A549 (cell line): ENCODE measurements at regions not wholly inside any gene's neighbourhood (a gene's known extent, or its start where the extent isn't known, plus 50 kb on each side); places are given as distances from the start of the nearest gene placed in this dataset.

ENCODE experiments used
- ATAC-seq, 2 experiments: fragments of 200-7000 bp in 1 of 2; fragments of >200 bp in 1 of 2; cut with Nextera tagmentation in 1 of 2; cut with Tn5 transposase in 1 of 2; 3 replicates each; pipeline versions ENCODE4 v1.8.0 to v1.9.1; 2018 to 2020; ENCODE audit warnings: mild to moderate bottlenecking in 1 of 2, moderate library complexity in 1 of 2
- CTCF ChIA-PET: fragments of 300-600 bp; sonication (Branson Sonifier 250); formaldehyde crosslinking; extraction: SDS; loops from one replicate; lab custom pipeline; 2021; ENCODE audit warnings: antibody characterized with exemption, inconsistent platforms; lab: Yijun Ruan, JAX
- POLR2A ChIA-PET: fragments of 350-600 bp; formaldehyde crosslinking; extraction: SDS; loops from one replicate; lab custom pipeline; 2021; ENCODE audit warnings: antibody characterized with exemption, inconsistent platforms; lab: Yijun Ruan, JAX
- DNase-seq, 2 experiments: peaks; one replicate each; pipeline versions ENCODE4 v3.0.0 to v3.0.0-alpha.2; 2011 to 2016; ENCODE audit warnings: low read depth in 1 of 2, low spot score in 1 of 2
- FAIRE-seq: peaks from 2 replicates; lab custom pipeline; 2011; peaks lifted over from hg19 to GRCh38; lab: Jason Lieb, UNC
- H3K27ac ChIP-seq, 2 experiments: fragments of >200 bp; sonication (Bioruptor Twin); formaldehyde crosslinking; 3 replicates each; pipeline ENCODE4 v1.5.1; 2016 to 2017
- H3K4me1 ChIP-seq: fragments of >200 bp; sonication (Bioruptor Twin); formaldehyde crosslinking; 3 replicates; pipeline ENCODE4 v1.6.1; 2016
- H3K4me2 ChIP-seq: fragments of >200 bp; sonication (Bioruptor Twin); formaldehyde crosslinking; 3 replicates; pipeline ENCODE4 v1.6.1; 2016
- H3K4me3 ChIP-seq: fragments of >200 bp; sonication (Bioruptor Twin); formaldehyde crosslinking; 3 replicates; pipeline ENCODE4 v1.5.1; 2016
- H3K9me3 ChIP-seq: fragments of >200 bp; sonication (Bioruptor Twin); formaldehyde crosslinking; 3 replicates; pipeline ENCODE4 v1.6.1; 2016
- CBX2 ChIP-seq: fragments of 200-600 bp; sonication (generic); IDR thresholded peaks from 2 replicates; pipeline ENCODE4 v1.6.1; 2016; ENCODE audit warnings: low read depth, mild to moderate bottlenecking, borderline replicate concordance
- CBX8 ChIP-seq: fragments of 200-600 bp; sonication (generic); IDR thresholded peaks from 2 replicates; pipeline ENCODE4 v1.6.1; 2016
- CEBPB ChIP-seq, 2 experiments: fragments of >200 bp in 1 of 2; sonication (Bioruptor Twin) in 1 of 2; formaldehyde crosslinking in 1 of 2; IDR thresholded peaks; 2 replicates each; pipeline ENCODE4 v1.6.1; 2012 to 2016
- CHD2 ChIP-seq: fragments of 150-350 bp; IDR thresholded peaks from 2 replicates; pipeline ENCODE4 v1.6.1; 2014; ENCODE audit warnings: low read length; ENCODE audit not compliant: partially characterized antibody
- CHD4 ChIP-seq: fragments of 200-600 bp; sonication (generic); IDR thresholded peaks from 2 replicates; pipeline ENCODE4 v1.6.1; 2016; ENCODE audit warnings: antibody characterized with exemption, mild to moderate bottlenecking, borderline replicate concordance
- EHF ChIP-seq: fragments of 250-450 bp; sonication (Bioruptor Pico); IDR thresholded peaks from 2 replicates; pipeline ENCODE4 v1.5.0; 2020; ENCODE audit warnings: mild to moderate bottlenecking
- FOSL2 ChIP-seq, 2 experiments: fragments of 450-650 bp in 1 of 2; fragments of >200 bp in 1 of 2; sonication (Bioruptor Twin) in 1 of 2; formaldehyde crosslinking; IDR thresholded peaks; 2 replicates each; pipeline versions ENCODE4 v1.5.0 to v1.6.1; 2016 to 2020; ENCODE audit warnings: mild to moderate bottlenecking in 1 of 2, moderate library complexity in 1 of 2
- FOXS1 ChIP-seq: fragments of 250-450 bp; sonication (Bioruptor Pico); IDR thresholded peaks from 2 replicates; pipeline ENCODE4 v1.5.0; 2020; ENCODE audit warnings: mild to moderate bottlenecking, moderate library complexity
- HDAC2 ChIP-seq: fragments of 200-600 bp; sonication (generic); IDR thresholded peaks from 2 replicates; pipeline ENCODE4 v1.6.1; 2016
- HEYL ChIP-seq: fragments of 250-450 bp; sonication (Bioruptor Pico); IDR thresholded peaks from 2 replicates; pipeline ENCODE4 v1.8.0; 2021; ENCODE audit warnings: mild to moderate bottlenecking, moderate library complexity
- HOXB13 ChIP-seq: fragments of 250-450 bp; sonication (Bioruptor Pico); IDR thresholded peaks from 2 replicates; pipeline ENCODE4 v1.5.0; 2020; ENCODE audit warnings: low read depth, mild to moderate bottlenecking, moderate library complexity
- JUNB ChIP-seq: fragments of >200 bp; sonication (Bioruptor Twin); formaldehyde crosslinking; IDR thresholded peaks from 2 replicates; pipeline ENCODE4 v1.6.1; 2016
- KDM5A ChIP-seq: fragments of 200-600 bp; sonication (generic); IDR thresholded peaks from 2 replicates; pipeline ENCODE4 v1.6.1; 2016; ENCODE audit warnings: antibody characterized with exemption, mild to moderate bottlenecking
- MAFK ChIP-seq: fragments of 450-650 bp; IDR thresholded peaks from 2 replicates; pipeline ENCODE4 v1.6.1; 2014; ENCODE audit not compliant: partially characterized antibody
- NPAS2 ChIP-seq: fragments of 250-450 bp; sonication (Bioruptor Pico); IDR thresholded peaks from 2 replicates; pipeline ENCODE4 v1.8.0; 2022; ENCODE audit warnings: mild to moderate bottlenecking, moderate library complexity, borderline replicate concordance
- POLR2A ChIP-seq: IDR thresholded peaks from 2 replicates; pipeline ENCODE4 v1.6.1; 2012; ENCODE audit warnings: mild to moderate bottlenecking, low read length
- POLR2AphosphoS2 ChIP-seq: conservative IDR thresholded peaks from 2 replicates; pipeline ENCODE4 v1.6.1; 2012; ENCODE audit warnings: low read length, improper control_type of control experiment, inconsistent platforms
- RARB ChIP-seq: fragments of 250-450 bp; sonication (Bioruptor Pico); IDR thresholded peaks from 2 replicates; pipeline ENCODE4 v1.8.0; 2021; ENCODE audit warnings: mild to moderate bottlenecking, moderate library complexity
- TP53 ChIP-seq: fragments of 250-450 bp; sonication (Bioruptor Pico); IDR thresholded peaks from 2 replicates; pipeline ENCODE4 v1.5.0; 2021; ENCODE audit warnings: mild to moderate bottlenecking, moderate library complexity
- ZC3H11A ChIP-seq: fragments of 450-650 bp; IDR thresholded peaks from 2 replicates; pipeline ENCODE4 v1.6.1; 2014; ENCODE audit warnings: antibody characterized with exemption, mild to moderate bottlenecking
- ZSCAN20 ChIP-seq: fragments of 250-450 bp; sonication (Bioruptor Pico); IDR thresholded peaks from 2 replicates; pipeline ENCODE4 v1.8.0; 2022; ENCODE audit warnings: mild to moderate bottlenecking, moderate library complexity
- WGBS: methylation state at CpG from one replicate; pipeline ENCODE4 v1.1.6; 2017; ENCODE audit errors: missing lambda C conversion rate; 5-methylcytosine and 5-hydroxymethylcytosine counted together
- TF ChIP-seq, protein P1 (sequence below): fragments of 150-350 bp; IDR thresholded peaks from 2 replicates; pipeline ENCODE4 v1.6.1; 2014; ENCODE audit warnings: low read depth, mild to moderate bottlenecking, low read length

DNA sequence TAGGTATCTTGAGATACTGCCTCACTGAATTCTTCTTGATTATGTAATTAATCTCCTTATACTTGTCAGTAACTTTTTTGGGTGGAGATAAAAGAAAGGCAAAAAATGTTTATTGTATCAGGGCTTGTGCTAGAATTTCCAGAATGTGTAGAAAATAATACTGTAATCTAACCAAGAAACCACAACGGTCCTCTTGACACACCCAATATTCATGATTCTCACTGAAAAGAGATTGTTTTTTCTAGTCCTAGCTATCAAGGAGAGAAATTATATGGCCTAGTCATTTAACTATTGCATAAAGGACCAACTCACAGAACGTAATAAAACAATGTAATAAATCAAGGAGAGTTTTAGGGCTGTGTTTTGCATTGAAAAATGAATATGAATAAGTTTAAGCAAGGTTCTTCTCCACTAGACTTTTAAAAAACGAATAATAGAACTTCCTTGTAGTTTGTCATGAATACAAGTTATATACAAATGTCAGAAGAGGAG, 80.0 kb upstream of the STEAP4 start (continued):
- TF ChIP-seq ZC3H11A (no peak), HOXB13 (no peak), CHD2 (no peak), POLR2AphosphoS2 (no peak)

DNA sequence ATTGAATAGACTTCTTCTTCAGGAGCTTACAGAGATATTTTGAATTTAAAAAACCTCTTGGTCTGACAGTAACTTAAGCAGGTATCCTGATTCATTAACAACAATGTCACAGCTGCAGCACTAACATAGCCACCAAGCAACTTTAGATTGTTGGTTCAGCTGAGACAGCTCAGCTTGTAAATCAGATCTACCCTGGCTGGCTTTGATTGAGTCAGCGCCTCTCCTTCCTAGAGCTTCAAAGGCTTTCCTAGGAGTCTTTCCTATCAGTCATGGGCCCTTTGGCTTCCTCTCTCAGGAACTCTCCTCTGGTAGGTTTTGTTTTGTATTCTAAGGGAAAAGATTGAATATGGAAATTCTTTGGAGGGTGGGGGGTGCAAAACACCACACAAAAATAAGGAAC, 70.7 kb upstream of the STEAP4 start:
- ChIA-PET POLR2A (no interaction called here), CTCF (interaction anchor here (0.8 kb wide), 1 partner anchor 18 kb away, joined by 3 read pairs; no protein-coding TSS in a partner anchor)
- Histone ChIP-seq H3K4me3 (no peak overlapping the region), H3K27ac (no peak overlapping the region), H3K4me1 (no peaks in the 10 kb centered on the region), H3K4me2 (no peak overlapping the region), H3K9me3 (no peaks in the 10 kb centered on the region)
- no peak for TF ChIP-seq FOSL2 (IDR thresholded peaks at IDR 0.05)
- no peak for TF ChIP-seq FOSL2 (CRISPR knock-in tag; IDR thresholded peaks at IDR 0.05)
- TF ChIP-seq CHD4, result no peak
- no peak for TF ChIP-seq RARB (CRISPR knock-in tag)
- no peak for TF ChIP-seq CEBPB (IDR thresholded peaks at IDR 0.05)
- TF ChIP-seq CBX2, result no peak
- TF ChIP-seq KDM5A, result no peak
- TF ChIP-seq ZSCAN20 (CRISPR knock-in tag), result no peak
- no peak for TF ChIP-seq HDAC2
- no peak for TF ChIP-seq POLR2A
- DNase-seq (no peak), FAIRE-seq (no peak), ATAC-seq (no peak)
- WGBS, result 29% methylated on average over 1 of the region's 1 CpG

DNA sequence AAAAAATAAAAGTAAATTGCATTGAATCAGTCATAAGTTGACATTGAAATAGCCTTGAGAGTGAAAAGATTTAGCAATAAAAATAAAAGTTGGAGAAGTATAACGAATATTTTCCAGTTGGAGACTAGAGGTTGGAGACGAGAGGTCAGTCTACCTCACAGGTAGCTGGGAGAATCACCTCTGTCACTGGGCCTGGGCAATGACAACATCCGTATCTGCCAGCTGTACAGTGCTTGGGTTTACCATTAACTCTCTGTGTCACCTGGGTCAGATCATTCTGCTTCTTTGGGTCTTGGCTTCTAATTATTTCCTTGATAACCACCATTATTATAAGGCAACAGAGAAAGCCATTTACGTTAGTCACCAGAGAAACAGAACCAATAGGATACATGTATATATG, 62.0 kb upstream of the STEAP4 start:
- ATAC-seq (no peak), DNase-seq (no peak), FAIRE-seq (no peak)
- Histone ChIP-seq H3K4me3 (no peak overlapping the region), H3K9me3 (no peaks in the 10 kb centered on the region), H3K27ac (no peak overlapping the region), H3K4me2 (no peak overlapping the region), H3K4me1 (no peaks in the 10 kb centered on the region)
- POLR2A ChIA-PET, result no interaction called here
- TF ChIP-seq POLR2AphosphoS2, result no peak
- TF ChIP-seq MAFK, result no peak
- no peak for TF ChIP-seq HEYL
- no peak for TF ChIP-seq TP53 (CRISPR knock-in tag)
- TF ChIP-seq CBX8, result no peak
- TF ChIP-seq, protein P1, sequence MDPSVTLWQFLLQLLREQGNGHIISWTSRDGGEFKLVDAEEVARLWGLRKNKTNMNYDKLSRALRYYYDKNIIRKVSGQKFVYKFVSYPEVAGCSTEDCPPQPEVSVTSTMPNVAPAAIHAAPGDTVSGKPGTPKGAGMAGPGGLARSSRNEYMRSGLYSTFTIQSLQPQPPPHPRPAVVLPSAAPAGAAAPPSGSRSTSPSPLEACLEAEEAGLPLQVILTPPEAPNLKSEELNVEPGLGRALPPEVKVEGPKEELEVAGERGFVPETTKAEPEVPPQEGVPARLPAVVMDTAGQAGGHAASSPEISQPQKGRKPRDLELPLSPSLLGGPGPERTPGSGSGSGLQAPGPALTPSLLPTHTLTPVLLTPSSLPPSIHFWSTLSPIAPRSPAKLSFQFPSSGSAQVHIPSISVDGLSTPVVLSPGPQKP, result no peak
- no peak for TF ChIP-seq EHF (CRISPR knock-in tag)
- no peak for TF ChIP-seq FOXS1 (CRISPR knock-in tag)
- CTCF ChIA-PET, result no interaction called here
- WGBS, result 18% methylated on average over 4 of the region's 4 CpGs

DNA sequence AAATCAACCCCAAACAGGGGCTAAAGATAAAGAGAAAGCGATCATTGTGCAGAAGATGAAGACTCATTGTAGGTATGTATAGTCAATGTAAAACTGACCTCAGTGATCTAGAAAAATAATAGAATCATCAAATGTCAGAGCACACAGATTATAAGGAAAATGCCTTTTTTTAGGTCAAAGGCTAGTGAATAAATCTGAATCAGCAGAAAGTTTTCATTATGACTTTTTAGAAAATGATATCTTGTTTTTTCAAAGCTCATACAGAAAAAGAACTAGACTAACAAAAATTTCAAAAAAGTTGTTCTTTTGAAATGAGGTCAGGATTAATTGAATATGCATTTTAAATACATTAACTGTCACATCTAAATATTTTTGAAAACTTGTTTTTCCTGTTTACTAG, 60.2 kb upstream of the STEAP4 start:
- H3K9me3 ChIP-seq, result no peaks in the 10 kb centered on the region
- no peak overlapping the region for H3K27ac ChIP-seq
- no peak overlapping the region for H3K4me3 ChIP-seq
- TF ChIP-seq JUNB, result no peak
- TF ChIP-seq MAFK, result peak; percentile 37
- no peaks in the 10 kb centered on the region for H3K4me1 ChIP-seq
- DNase-seq (no peak), ATAC-seq (no peak), FAIRE-seq (peak; percentile 72)
- WGBS, result 87% methylated on average over 1 of the region's 1 CpG
- H3K4me2 ChIP-seq, result no peak overlapping the region
- POLR2A ChIA-PET, result no interaction called here
- CTCF ChIA-PET, result no interaction called here

DNA sequence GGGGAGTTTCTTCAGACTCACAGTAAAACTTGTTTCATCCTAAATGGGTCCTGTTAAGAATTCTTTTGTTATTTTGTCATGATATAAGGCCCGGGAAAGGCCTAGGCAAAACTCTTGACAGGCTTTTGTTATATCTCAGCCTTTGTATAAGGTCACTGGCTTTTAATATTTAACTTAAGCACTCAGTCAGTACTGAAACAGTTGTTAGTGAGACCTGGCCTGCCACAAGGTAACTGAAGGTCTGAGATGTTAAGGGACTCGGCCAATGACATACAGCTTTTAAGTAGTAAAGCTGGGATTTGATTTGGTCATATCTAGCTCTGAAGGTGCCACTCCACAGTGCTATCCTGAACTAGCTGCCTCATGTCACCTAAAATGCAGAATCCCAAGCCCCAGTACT, 57.2 kb upstream of the STEAP4 start:
- ATAC-seq, result no peak
- H3K4me1 ChIP-seq, result no peaks in the 10 kb centered on the region
- no peak for DNase-seq
- no peak for TF ChIP-seq NPAS2 (CRISPR knock-in tag)
- FAIRE-seq, result no peak
- POLR2A ChIA-PET, result no interaction called here
- CTCF ChIA-PET, result no interaction called here
- H3K9me3 ChIP-seq, result no peaks in the 10 kb centered on the region
- H3K4me2 ChIP-seq, result no peak overlapping the region
- H3K27ac ChIP-seq, result no peak overlapping the region
- H3K4me3 ChIP-seq, result no peak overlapping the region
- 40% methylated on average over 2 of the region's 2 CpGs for WGBS
